Astrocyte of the cerebellum (primary cell): ENCODE measurements at regions not wholly inside any gene's neighbourhood (a gene's known extent, or its start where the extent isn't known, plus 50 kb on each side); places are given as distances from the start of the nearest gene placed in this dataset.
A peak's percentile ranks its signal among the peaks of the same experiment; 100 is the strongest.

Source experiments
- DNase-seq: peaks from one replicate; pipeline ENCODE4 v3.0.0-alpha.2; 2011; ENCODE audit warnings: low read depth
- H3K4me3 ChIP-seq: 2 replicates; pipeline ENCODE4 v1.5.1; 2011; ENCODE audit warnings: mild to moderate bottlenecking, low read depth, low read length, moderate library complexity
- in situ Hi-C: cut with HindIII; loops from 2 replicates; pipeline ENCODE4 v1.10.0; 2017; ENCODE audit warnings: low sequenced_read_pairs
- TF ChIP-seq, protein P1 (sequence below): IDR thresholded peaks from 2 replicates; pipeline ENCODE4 v1.5.1; 2012; ENCODE audit warnings: low read length, low read depth, moderate library complexity, mild to moderate bottlenecking; ENCODE audit errors: missing control alignments

DNA sequence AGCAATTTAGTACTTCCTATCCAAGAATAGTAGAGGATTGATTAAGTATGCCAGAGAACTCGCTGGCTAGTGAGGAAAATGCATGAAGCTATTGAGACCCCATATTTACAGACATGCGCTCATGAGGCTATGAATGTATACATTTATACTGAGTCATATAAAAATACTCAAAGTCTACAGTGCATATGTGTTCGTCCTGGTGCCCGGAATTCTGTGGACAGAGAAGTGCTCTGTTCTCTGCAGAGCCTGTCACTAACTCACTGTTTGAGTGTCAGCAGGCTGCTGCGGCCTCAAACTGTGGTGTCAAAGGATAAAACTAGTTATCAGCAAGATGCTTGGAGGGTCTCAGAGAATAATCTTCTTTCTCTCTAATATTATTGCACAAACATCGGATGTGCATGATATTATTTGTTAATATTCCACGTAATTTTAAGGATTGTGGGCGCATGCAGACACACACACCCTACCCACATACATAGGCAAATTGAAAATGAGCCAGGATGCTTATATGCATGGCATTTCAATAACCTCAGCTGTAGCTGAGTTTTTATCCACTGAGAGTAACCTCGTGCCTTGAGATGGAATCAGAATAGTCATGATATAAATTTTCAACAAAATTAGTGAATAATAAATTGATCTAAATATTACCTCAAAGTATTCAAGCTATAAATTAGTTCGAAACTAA is 50.0 kb upstream of the TSC22D2 start:
- DNase-seq = no peak
- in situ Hi-C loops = no loop called here
- TF ChIP-seq, protein P1, sequence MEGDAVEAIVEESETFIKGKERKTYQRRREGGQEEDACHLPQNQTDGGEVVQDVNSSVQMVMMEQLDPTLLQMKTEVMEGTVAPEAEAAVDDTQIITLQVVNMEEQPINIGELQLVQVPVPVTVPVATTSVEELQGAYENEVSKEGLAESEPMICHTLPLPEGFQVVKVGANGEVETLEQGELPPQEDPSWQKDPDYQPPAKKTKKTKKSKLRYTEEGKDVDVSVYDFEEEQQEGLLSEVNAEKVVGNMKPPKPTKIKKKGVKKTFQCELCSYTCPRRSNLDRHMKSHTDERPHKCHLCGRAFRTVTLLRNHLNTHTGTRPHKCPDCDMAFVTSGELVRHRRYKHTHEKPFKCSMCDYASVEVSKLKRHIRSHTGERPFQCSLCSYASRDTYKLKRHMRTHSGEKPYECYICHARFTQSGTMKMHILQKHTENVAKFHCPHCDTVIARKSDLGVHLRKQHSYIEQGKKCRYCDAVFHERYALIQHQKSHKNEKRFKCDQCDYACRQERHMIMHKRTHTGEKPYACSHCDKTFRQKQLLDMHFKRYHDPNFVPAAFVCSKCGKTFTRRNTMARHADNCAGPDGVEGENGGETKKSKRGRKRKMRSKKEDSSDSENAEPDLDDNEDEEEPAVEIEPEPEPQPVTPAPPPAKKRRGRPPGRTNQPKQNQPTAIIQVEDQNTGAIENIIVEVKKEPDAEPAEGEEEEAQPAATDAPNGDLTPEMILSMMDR = no peak
- no peak overlapping the region for H3K4me3 ChIP-seq

DNA sequence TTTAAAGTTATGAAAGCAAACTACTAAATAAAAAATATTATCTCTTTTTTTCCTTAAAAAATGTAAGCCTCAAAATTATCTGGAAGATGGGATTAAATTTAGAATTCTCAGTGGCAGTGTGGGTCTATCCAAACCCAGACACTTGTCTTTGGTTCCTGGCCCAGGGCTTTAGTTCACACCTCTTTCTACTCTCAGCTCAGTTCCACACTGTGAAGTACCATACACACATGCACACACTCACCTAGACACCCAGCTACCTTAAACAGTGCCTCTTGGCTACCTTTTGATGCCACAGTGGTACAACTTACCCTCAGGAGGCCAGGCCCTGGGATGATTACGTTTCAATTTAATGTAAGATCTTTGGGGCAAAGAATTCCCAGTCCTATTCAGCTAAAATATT is 51.0 kb upstream of the TSC22D2 start:
- TF ChIP-seq, protein P1 = no peak
- no peak overlapping the region for H3K4me3 ChIP-seq
- no peak for DNase-seq
- in situ Hi-C loops = no loop called here

GRCh38 chr3:150355574-150355973 is 52.5 kb upstream of the TSC22D2 start:
- TF ChIP-seq, protein P1 = no peak
- DNase-seq = no peak
- in situ Hi-C loops = no loop called here
- H3K4me3 ChIP-seq = no peak overlapping the region

- in situ Hi-C loops = no loop called here
- TF ChIP-seq, protein P1 = no peak
- H3K4me3 ChIP-seq = no peak overlapping the region
- DNase-seq = no peak
Measured at GRCh38 chr3:150352931-150353330, 55.2 kb upstream of the TSC22D2 start.

- TF ChIP-seq, protein P1 = no peak
- H3K4me3 ChIP-seq = no peak overlapping the region
- in situ Hi-C loops = no loop called here
- no peak for DNase-seq
Measured at GRCh38 chr3:150351398-150351797, 56.7 kb upstream of the TSC22D2 start.

GRCh38 chr3:150349314-150350097 is 58.6 kb upstream of the TSC22D2 start:
- TF ChIP-seq, protein P1 = no peak
- no peak overlapping the region for H3K4me3 ChIP-seq
- peak; percentile 47 for DNase-seq
- in situ Hi-C loops = no loop called here
